ENCODE measurements at regions not wholly inside any gene's neighbourhood (a gene's known extent, or its start where the extent isn't known, plus 50 kb on each side); places are given as distances from the start of the nearest gene placed in this dataset.
"Not testable (repeated sequence)": the region's sequence is repeated elsewhere in the genome, so short reads cannot be mapped to it uniquely, and the experiment has no call there.

GRCh38 chr1:30206631-30207030 is 516.8 kb downstream of the MATN1 start:
- not testable (repeated sequence) for TF ChIP-seq SP4 (CRISPR knock-in tag; IDR thresholded peaks at IDR 0.05); CTCF (CRISPR knock-in tag; IDR thresholded peaks at IDR 0.05); ATF3 (CRISPR knock-in tag; IDR thresholded peaks at IDR 0.05); POLR2A (IDR thresholded peaks at IDR 0.05; ENCODE audit: insufficient read depth in 1 of 2, low read depth in 2 of 2, low read length in 2 of 2); EED (CRISPR knock-in tag; IDR thresholded peaks at IDR 0.05); ZFP41 (CRISPR knock-in tag; IDR thresholded peaks at IDR 0.05; ENCODE audit: borderline replicate concordance)
